ENCODE measurements at regions not wholly inside any gene's neighbourhood (a gene's known extent, or its start where the extent isn't known, plus 50 kb on each side); places are given as distances from the start of the nearest gene placed in this dataset.

DNA sequence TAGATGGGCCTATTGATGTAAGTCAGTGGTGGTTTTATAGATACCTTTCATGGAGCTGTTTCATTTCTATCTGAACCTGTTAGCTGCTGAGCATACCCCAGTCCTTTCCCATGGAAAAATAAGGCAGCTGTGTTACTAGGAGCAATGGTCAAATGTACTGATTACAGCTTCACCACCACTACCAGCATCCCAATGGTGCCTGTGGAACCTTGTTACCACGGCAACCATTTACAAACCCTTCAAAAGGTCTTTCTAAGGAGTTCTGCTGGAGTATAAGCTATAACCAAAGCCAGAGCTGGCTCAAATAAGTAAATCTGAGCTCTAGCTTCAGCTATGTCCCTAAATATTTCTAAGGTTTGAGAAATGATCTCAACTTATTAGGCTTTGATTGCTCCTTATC, 133.4 kb upstream of the ACP3 start:
- no peak for DNase-seq (ENCODE audit: extremely low read depth, low read depth, low spot score)

GRCh38 chr3:132187746-132188145, 129.5 kb upstream of the ACP3 start:
- no peak for DNase-seq (ENCODE audit: extremely low read depth, low read depth, low spot score)

DNA sequence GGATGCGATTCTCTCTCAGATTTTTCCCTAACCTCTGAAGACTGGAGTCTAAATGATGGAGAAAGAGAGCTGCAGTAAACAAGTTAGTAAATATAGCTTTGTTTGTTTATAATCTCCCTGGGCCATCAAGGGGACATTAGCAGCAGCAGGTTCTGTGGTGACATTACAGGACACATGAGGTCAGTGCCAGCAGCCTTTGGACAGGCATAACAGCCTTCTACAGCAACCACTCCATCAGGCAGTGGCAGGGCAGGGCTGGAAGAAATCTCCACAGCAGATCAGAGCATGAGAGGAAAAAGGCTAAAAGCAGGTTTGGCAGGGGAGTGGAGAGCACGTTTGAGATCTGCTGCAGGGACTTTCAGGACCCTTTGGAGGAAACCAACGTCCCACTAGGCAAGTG, 127.6 kb upstream of the ACP3 start:
- no peak for DNase-seq (ENCODE audit: extremely low read depth, low read depth, low spot score)

DNA sequence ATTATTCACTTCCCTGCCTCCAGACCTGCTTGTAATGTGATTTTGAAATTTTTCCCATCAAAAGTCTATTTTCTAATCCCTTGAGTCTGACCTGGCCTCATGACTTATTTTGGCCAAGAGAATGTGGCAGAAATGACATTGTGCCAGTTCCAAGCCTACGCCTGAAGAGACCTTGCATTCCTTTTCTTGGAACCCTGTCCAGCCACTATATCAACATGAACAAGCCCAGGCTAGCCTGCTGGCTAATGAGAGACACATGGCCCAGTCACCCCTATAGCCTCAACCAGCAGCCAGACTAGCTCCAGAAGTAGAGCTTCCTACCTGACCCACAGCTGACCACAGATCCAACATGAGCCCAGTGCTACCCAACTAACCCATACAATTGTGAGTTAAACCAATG, 121.1 kb upstream of the ACP3 start:
- no peak for DNase-seq (ENCODE audit: extremely low read depth, low read depth, low spot score)

- no peak for DNase-seq (ENCODE audit: extremely low read depth, low read depth, low spot score)
Observed at GRCh38 chr3:132198516-132198915, 118.7 kb upstream of the ACP3 start.

DNA sequence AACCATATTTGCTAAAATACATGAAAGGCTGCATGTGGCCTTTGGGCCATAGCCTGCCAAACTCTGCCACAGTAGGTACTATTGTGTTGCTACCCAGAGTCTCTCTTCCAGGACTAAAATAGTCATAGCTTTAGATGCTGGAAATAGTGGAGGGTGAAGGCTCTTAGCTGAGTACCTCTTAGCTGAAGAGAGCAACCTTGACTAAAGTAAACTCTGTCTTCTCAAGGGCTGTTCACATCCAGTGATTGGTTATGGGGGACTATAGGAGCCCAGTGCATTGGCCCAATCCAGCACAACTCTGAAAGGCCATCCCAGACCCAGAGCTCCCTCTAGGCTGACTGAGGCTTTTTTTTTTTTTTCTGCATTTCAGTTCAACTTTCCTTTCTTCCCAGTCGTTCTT, 117.8 kb upstream of the ACP3 start:
- DNase-seq (ENCODE audit: extremely low read depth, low read depth, low spot score): no peak

GRCh38 chr3:132202586-132202985, 114.6 kb upstream of the ACP3 start:
- no peak for DNase-seq (ENCODE audit: extremely low read depth, low read depth, low spot score)

- DNase-seq (ENCODE audit: extremely low read depth, low read depth, low spot score): no peak
Observed at GRCh38 chr3:132203889-132204596, 113.2 kb upstream of the ACP3 start.

- DNase-seq (ENCODE audit: extremely low read depth, low read depth, low spot score): no peak
Observed at GRCh38 chr3:132205609-132206008, 111.6 kb upstream of the ACP3 start.

GRCh38 chr3:132209855-132210254, 107.4 kb upstream of the ACP3 start:
- no peak for DNase-seq (ENCODE audit: extremely low read depth, low read depth, low spot score)

GRCh38 chr3:132210476-132211346, 106.5 kb upstream of the ACP3 start:
- no peak for DNase-seq (ENCODE audit: extremely low read depth, low read depth, low spot score)

GRCh38 chr3:132211896-132212295, 105.3 kb upstream of the ACP3 start:
- no peak for DNase-seq (ENCODE audit: extremely low read depth, low read depth, low spot score)

GRCh38 chr3:132218817-132219755, 98.1 kb upstream of the ACP3 start:
- DNase-seq (ENCODE audit: extremely low read depth, low read depth, low spot score): no peak

DNA sequence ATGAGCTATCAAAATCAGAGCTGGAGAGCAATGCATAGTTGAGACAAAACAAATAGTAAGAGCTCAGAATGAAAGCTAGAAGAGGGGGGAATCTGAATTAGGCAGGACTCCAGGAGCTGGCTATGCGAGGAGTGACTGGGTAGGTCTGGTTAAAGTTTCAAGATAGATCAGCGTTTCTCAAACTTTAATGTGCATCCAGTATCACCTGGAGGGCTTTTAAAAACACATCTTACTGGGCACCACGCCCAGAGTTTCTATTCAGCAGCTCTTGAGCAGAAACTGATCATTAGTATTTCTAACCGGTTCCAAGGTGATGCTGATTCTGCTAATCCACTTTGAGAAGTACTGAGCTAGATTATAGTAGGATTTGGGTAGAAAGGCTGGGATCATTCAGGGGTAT, 96.2 kb upstream of the ACP3 start:
- DNase-seq (ENCODE audit: extremely low read depth, low read depth, low spot score): no peak

- DNase-seq (ENCODE audit: extremely low read depth, low read depth, low spot score): no peak
Observed at GRCh38 chr3:132222868-132223538, 94.2 kb upstream of the ACP3 start.

GRCh38 chr3:132225664-132226063, 91.5 kb upstream of the ACP3 start:
- no peak for DNase-seq (ENCODE audit: extremely low read depth, low read depth, low spot score)

DNA sequence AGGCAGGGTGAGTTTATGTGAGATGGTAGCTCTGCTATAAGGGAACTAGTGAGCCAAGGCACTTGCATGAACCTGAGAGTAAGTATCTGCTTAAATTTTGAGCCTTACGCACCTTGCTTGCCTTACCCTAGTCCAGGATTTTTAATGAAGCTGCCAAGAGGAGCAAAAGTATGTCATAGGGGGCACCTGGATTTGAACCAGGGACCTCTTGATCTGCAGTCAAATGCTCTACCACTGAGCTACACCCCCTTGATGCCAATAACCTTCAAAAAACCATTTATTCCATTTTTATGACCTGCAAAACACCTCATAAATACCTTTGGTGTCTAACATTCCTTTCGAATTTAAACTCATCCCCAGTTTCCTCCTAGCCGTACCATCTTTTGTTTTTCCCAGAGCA, 88.3 kb upstream of the ACP3 start:
- DNase-seq (ENCODE audit: extremely low read depth, low read depth, low spot score): no peak

DNA sequence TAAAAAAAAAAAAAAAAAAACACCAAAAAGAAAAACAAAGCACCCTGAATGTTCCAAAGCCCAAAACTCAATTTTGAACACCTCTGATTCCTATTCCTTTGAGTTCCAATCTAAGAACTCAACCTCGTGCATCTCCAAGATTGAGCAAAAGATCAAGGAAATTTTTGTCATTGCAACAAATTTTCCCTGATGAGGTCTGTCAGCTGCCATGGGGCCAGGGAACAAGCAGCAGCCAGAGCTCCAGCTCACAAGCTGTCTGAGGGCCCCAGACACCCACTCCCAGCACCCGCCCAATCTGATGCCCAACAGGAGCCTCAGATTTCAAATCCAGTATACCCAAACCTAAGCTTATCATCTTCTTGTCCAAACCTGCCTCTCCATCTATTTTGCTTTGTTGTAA, 87.6 kb upstream of the ACP3 start:
- no peak for DNase-seq (ENCODE audit: extremely low read depth, low read depth, low spot score)

DNA sequence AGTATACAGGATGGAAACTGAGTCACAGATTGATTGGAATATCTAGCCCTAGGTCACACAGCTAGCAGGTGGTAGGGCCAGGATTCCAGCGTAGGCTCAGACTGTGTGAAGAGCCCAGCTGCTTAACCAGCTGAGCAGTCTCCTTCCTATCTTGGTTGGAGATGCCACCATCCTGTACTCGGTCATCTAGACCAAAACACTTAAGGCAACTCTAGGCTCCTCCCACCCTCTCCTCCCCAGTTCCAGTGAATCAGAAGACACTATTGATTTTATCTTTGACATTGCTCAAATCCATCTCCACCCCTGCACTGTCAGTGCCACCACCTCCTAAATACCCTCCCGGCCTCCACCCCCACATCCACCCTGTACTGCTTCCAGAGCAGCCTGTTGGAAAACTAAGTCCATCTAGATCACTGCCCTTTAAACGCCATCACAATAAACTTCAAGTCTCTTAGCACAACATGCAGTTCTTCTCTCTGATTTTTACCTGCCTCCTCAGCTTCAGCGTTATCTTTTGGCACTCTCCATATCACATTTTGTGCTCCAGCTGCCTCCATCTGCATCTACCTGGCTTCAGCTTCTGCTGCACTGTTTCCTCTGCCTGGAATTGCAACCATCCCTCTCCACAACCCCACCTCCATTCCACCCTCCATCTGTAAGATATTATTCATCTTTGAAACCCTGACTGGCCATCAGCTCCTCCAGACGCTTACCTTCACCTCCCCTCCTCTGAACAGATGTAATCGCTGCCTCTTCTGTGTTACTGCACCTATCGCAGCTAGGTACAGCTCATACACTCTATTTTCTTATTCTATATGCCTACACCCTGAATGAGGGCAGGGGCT, 86.8 kb upstream of the ACP3 start:
- no peak for DNase-seq (ENCODE audit: extremely low read depth, low read depth, low spot score)

DNA sequence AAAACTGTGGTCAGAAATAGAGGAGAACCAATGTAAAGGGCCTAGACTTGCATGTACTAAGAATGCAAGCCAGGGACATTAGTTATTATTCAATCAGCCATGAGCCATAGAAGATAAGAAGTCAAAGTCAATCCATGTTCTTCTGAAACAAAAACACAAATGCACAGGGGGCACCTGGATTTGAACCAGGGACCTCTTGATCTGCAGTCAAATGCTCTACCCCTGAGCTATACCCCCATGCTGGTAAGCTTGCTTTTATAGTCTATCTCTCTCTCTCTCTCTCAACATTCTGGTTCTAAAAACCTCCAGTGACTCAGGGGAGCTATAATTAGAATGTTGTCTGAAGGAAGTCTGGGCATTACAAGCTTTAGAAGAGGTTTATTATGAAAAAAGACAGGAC, 85.6 kb upstream of the ACP3 start:
- no peak for DNase-seq (ENCODE audit: extremely low read depth, low read depth, low spot score)
